Right kidney (tissue), 1 donor: ENCODE measurements at regions not wholly inside any gene's neighbourhood (a gene's known extent, or its start where the extent isn't known, plus 50 kb on each side); places are given as distances from the start of the nearest gene placed in this dataset.

Experiments
- DNase-seq: peaks from one replicate; pipeline ENCODE4 v3.0.0-alpha.2; 2016

GRCh38 chr15:27670486-27671209, 428.5 kb downstream of the OCA2 start:
- no peak for DNase-seq

- DNase-seq = no peak
Measured at GRCh38 chr15:27669641-27670040, 429.5 kb downstream of the OCA2 start.

- DNase-seq = no peak
Measured at GRCh38 chr15:27668471-27669220, 430.5 kb downstream of the OCA2 start.

GRCh38 chr15:27665002-27665401, 434.1 kb downstream of the OCA2 start:
- no peak for DNase-seq

GRCh38 chr15:27662892-27663291, 436.2 kb downstream of the OCA2 start:
- DNase-seq = no peak

GRCh38 chr15:27660676-27661075, 438.4 kb downstream of the OCA2 start:
- DNase-seq = no peak

- no peak for DNase-seq
Measured at GRCh38 chr15:27656296-27656987, 442.7 kb downstream of the OCA2 start.

- DNase-seq = no peak
Measured at GRCh38 chr15:27655056-27655455, 444.1 kb downstream of the OCA2 start.

- no peak for DNase-seq
Measured at GRCh38 chr15:27650244-27650643, 448.9 kb downstream of the OCA2 start.

GRCh38 chr15:27648359-27648758, 450.8 kb downstream of the OCA2 start:
- no peak for DNase-seq

GRCh38 chr15:27646531-27646930, 452.6 kb downstream of the OCA2 start:
- no peak for DNase-seq

GRCh38 chr15:27645672-27646071, 453.4 kb downstream of the OCA2 start:
- DNase-seq = no peak

- DNase-seq = no peak
Measured at GRCh38 chr15:27642981-27643380, 456.1 kb downstream of the OCA2 start.

- DNase-seq = no peak
Measured at GRCh38 chr15:27639595-27639994, 459.5 kb downstream of the OCA2 start.

GRCh38 chr15:27638958-27639357, 460.2 kb downstream of the OCA2 start:
- DNase-seq = no peak

- no peak for DNase-seq
Measured at GRCh38 chr15:27635916-27636315, 463.2 kb downstream of the OCA2 start.

- DNase-seq = no peak
Measured at GRCh38 chr15:27628486-27628885, 470.6 kb downstream of the OCA2 start.

GRCh38 chr15:27627623-27628022, 471.5 kb downstream of the OCA2 start:
- no peak for DNase-seq

- no peak for DNase-seq
Measured at GRCh38 chr15:27623560-27624305, 475.4 kb downstream of the OCA2 start.

GRCh38 chr15:27623149-27623548, 476.0 kb downstream of the OCA2 start:
- no peak for DNase-seq

- DNase-seq = no peak
Measured at GRCh38 chr15:27622371-27622770, 476.7 kb downstream of the OCA2 start.

GRCh38 chr15:27619204-27619603, 479.9 kb downstream of the OCA2 start:
- no peak for DNase-seq

GRCh38 chr15:27617013-27617412, 482.1 kb downstream of the OCA2 start:
- DNase-seq = no peak
